Lower leg skin (tissue), 3 donors: ENCODE measurements at regions not wholly inside any gene's neighbourhood (a gene's known extent, or its start where the extent isn't known, plus 50 kb on each side); places are given as distances from the start of the nearest gene placed in this dataset.

ENCODE experiments used
- CTCF ChIP-seq, 3 donors: fragments of 450-650 bp; IDR thresholded peaks; one replicate each; pipeline ENCODE4 v1.5.1; 2016; ENCODE audit warnings: antibody characterized with exemption in 3 of 3, mild to moderate bottlenecking in 3 of 3, moderate library complexity in 2 of 3
- POLR2A ChIP-seq, 2 donors: fragments of 450-650 bp; IDR thresholded peaks; one replicate each; pipeline ENCODE4 v1.6.1; 2016 to 2017; ENCODE audit warnings: antibody characterized with exemption in 2 of 2, mild to moderate bottlenecking in 1 of 2, moderate library complexity in 1 of 2

- TF ChIP-seq CTCF (IDR thresholded peaks at IDR 0.05) (no peak), POLR2A (IDR thresholded peaks at IDR 0.05) (no peak)
Observed at GRCh38 chr16:72665701-72666100, 382.2 kb downstream of the ZFHX3 start.
